DMS79 (cell line): ENCODE measurements at regions not wholly inside any gene's neighbourhood (a gene's known extent, or its start where the extent isn't known, plus 50 kb on each side); places are given as distances from the start of the nearest gene placed in this dataset.
"Not testable (repeated sequence)": the region's sequence is repeated elsewhere in the genome, so short reads cannot be mapped to it uniquely, and the experiment has no call there.

Experiments used
- DNase-seq: peaks from one replicate; lab custom pipeline; 2025; lab: John Stamatoyannopoulos, UW

DNA sequence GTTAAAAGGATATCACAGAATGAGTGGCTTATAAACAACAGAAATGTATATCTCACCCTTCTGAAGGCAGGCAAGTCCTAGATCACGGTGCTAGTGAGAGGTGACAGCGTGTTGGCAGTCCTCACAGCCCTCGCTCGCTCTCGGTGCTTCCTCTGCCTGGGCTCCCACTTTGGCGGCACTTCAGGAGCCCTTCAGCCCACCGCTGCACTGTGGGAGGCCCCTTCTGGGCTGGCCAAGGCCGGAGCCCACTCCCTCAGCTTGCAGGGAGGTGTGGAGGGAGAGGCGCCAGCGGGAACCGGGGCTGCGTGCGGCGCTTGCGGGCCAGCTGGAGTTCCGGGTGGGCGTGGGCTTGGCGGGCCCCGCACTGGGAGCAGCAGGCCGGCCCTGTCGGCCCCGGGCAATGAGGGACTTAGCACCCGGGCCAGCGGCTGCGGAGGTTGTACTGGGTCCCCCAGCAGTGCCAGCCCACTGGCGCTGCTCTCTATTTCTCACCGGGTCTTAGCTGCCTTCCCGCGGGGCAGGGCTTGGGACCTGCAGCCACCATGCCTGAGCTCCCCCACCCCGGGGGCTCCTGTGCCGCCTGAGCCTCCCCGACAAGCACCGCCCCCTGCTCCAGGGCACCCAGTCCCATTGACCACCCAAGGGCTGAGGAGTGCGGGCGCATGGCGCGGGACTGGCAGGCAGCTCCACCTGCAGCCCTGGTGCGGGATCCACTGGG is 778.1 kb downstream of the DIPK2A start:
- DNase-seq = not testable (repeated sequence)

DNA sequence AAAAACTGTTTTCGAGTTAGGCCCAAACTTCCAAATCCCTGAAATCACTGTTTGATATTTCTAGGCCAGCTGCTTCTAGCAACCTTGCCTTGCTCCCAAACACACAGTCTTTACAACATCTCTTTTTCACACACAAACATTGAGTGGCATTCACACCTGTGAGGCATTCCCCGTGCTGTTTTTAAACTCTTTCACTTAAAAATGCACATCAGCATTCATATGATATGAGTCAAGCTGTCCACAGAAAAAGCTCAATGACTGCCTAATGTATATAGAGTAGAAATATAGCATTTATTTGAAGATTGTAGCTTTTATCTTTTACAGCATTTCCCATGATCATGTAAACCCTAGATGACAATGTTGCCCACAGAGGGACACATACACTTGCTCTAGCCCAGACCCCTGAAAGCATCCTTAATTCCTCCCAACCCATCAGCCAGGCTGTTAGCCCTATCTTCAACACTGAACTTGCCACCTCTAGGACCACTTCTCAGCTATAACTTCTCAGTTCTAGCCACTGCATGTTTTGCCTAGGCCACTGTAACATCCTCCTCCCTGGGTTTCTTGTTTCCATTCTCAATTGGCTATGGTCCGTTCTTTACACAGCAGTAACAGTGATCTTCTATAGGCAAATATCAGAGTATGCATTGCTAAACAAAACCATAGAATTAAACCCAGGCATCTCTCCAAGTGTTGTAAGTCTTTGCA is 782.6 kb downstream of the DIPK2A start:
- no peak for DNase-seq

DNA sequence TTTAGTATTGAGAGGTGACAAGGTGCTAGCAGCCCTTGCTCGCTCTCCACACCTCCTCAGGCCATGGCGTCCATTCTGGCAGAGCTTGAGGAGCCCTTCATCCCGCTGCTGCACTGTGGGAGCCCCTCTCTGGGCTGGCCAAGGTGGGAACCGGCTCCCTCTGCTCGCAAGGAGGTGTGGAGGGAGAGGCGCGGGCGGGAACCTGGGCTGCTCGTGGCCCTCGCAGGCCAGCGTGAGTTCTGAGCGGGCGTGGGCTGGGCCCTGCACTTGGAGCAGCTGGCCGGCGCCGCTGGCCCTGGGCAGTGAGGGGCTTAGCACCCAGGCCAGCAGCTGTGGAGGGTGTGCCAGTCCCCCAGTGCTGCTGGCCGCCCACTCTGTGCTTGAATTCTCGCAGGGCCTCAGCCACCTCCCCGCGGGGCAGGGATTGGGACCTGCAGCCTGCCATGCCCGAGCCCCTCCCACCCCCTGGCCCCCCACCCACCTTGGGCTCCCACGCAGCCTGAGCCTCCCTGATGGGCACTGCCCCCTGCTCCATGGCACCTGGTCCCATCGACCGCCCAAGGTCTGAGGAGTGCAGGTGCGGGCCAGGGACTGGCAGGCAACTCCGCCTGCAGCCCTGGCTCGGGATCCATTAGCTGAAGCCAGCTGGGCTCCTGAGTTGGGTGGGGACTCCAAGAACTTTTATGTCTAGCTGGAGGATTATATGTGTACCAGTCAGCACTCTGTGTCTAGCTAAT is 785.2 kb downstream of the DIPK2A start:
- DNase-seq = no peak

DNA sequence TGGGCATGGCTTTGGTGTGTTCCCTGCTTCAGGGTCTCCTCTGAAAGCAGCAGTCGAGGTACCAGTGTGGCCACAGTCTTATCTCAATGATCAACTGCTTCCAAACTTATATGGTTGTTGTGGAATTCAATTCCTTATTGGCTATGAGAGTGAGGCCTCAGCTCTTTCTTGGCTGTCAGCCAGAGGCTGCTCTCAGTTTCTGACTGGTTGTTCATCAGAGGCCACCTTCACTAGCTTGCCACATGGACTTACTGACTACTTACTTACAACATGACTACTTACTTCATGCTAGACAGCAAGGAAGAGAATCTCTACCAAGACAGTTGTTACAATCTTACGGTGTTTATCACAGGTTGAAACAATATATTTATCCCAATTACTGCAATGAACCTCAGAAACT is 789.2 kb downstream of the DIPK2A start:
- DNase-seq = no peak

DNA sequence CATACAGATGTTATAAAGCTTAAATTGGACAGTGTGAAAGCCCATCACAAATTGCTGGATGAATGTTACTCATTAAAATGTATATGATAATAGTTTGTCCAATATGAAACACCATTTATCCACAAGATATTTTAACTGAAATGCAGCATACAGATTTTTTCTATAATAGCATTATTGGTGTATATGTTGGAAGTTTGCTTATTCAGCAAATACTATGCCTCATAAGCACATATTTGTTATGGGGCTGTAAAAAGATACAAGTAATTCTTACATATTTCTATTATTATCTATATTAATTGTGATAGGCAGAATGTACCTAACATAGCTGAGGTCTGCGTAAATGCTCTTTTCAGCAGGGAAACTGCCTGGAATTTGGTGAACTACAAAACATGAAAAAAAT is 790.5 kb downstream of the DIPK2A start:
- DNase-seq = no peak

DNA sequence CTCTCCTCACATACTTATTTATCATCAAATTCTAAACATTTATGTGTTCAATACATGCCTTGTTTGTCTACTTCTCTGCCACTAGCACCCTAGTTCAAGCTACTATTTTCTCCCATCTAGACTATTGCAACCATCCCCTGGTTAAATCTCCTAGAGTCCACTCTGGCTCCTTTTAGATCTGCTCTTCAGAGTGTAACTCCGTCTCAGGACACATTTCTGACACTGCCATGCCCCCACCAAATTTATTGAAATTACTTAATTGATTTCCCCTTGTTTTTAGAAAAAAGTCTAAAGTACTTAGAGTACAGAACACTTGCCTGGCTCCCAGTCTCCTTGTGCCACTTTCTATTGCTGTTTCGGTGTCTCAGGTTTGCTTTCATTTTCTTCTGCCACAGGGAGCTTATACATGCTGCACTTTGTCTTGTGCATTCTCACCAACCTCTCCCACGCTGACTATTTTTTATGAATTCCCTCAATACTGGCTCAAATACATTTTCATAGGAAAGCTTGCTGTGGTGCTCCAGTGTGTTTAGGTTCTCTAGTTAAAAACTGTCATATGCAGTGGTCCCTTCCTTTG is 792.3 kb downstream of the DIPK2A start:
- DNase-seq = no peak

DNA sequence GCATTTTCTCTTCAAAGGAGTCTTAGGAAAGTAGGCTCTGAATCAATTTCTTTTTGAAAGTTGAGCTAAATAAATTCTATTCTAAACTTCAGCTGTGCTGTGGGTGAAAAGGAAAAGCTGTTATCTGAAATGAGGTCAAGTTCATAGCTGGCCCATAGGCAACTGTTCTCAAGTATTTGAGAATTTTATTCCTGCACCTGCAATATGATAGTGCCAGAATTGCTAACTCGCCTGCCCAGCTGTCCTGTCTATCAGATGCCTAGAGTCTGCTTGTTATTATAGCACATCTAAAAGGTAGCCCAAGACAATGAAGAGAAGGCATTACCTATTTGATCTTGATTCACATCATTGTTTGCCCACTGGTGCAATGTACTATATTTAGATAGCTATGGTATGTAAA is 798.7 kb downstream of the DIPK2A start:
- DNase-seq = no peak

DNA sequence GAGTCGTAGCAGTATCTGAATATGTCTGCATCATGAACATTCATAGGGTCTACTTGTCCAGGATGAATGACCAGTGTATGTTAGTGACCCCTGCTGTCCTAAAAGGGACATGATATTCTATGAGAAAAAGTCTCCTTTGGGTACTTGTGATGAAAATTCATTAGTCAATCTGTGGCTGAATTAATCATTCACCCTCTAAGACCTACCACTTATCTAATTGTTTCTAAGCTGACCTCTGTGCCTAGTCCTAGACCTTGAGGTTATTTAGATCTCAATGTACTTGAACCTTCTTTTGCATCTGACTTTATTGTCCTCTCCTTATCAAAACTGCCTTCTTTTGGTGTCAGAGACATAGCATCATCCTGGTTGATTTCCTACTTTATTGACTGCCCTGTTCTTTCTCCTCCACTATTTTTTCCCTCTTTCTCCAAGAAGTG is 799.3 kb downstream of the DIPK2A start:
- no peak for DNase-seq

DNA sequence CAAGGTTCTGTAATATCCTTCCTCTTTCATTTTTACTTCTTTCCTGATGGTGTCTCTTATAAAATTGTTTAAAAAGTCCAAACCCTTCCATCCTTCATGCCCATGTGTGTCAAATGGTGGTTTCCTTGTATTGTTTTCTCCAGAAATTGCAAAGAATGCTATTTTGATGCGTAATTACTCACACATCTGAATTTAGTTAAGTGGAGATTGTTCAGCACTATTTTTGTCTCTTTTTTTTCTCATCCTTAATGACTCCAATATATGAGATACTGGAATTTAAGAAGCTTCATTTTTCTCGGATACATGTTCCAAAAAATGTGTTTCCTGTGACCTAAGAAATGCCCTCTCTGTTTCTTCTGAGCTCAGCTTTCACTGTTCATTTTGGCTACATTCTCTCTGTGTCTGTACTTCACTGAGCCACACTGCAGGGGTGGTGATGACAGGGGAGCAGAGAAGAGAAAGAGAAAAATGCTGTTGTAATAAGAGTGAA is 799.8 kb downstream of the DIPK2A start:
- no peak for DNase-seq

DNA sequence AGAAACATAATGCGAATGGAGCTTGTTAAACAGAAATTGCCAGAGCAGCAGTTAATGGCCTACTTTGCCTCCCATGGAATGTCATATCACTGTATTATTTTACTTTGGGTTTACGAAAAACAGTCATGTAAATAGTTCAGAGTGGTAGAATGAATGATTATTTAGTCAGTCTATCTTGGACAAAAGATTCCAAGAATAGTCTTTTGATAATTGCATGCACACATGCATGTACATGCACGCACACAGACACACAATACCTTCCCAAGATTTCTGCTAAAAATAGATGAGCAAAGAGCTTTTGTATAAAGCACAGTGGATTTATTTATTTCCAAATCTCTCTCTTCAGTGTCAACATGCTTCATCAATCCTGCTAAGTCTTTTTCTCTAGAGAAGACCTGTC is 800.7 kb downstream of the DIPK2A start:
- DNase-seq = no peak

DNA sequence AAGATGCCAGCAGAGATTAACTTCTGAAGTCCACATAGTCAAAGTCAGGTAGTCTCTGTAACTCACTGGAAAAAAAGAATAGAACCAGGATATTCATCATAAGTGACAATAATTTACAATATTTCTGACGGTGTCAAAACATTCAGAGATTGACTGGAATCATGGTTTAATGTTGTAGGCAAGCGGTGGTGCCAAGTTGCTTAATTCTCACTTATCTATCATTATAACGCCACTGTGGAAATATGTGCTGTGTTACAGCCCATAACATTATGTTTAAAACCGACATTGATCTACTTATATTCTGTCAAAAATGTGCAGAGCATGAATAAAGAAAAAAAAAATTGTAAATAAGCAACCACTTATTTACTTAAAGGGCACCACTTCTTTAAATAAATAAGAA is 801.7 kb downstream of the DIPK2A start:
- no peak for DNase-seq

DNA sequence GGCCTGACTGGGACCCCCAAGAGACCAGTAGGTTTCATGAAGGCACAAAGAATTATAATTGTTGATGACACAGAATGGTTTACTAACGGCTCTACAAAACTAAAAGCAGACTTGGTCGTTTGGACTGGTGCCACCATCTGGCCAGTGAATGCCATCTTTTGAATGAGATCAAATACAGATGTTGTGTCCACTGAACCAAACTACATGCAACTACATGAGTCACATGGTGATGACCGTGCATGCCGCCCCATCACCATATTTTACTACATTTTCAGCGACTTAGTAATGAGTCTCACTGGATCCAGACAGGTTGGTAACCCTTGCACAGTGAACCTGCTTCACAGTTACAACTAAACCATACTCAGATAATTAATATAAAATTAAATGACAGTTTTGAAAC is 803.3 kb downstream of the DIPK2A start:
- no peak for DNase-seq

DNA sequence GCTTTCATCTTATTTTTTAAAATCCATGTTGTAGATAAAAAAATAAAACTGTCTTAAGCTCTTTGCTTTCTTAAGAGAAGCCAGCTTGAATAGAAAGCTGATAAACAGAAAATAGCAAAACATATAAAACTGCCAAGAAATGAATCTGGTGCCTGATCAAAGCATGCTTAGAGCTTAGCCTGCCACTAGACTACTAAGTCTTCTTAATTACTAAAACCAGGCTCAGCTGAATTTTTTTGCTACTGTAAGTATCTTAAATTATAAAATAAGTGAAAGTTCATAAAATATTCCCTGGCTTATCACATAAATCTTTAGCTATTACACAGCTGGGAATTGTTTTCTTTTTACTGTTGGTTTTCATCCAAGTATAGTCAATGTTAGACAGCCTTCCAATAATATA is 803.9 kb downstream of the DIPK2A start:
- DNase-seq = no peak

DNA sequence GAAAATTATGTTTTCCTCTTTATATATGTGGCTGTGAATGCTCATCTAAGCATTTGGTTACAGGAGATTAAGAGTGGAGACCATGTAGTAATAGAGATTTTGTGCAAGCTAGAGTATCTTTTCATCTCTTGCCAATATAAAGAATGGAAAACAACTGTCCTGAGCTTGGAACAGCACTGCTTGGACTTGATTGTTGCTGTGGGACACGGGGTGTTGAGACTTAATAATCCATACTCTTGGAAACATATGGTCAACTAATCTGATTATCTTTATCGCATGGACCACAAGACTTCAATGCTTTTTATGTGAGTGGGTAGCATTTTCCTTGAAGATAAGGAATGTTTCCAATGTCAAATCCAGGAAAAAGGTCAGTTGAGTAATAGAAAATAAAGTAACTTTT is 806.3 kb downstream of the DIPK2A start:
- no peak for DNase-seq

DNA sequence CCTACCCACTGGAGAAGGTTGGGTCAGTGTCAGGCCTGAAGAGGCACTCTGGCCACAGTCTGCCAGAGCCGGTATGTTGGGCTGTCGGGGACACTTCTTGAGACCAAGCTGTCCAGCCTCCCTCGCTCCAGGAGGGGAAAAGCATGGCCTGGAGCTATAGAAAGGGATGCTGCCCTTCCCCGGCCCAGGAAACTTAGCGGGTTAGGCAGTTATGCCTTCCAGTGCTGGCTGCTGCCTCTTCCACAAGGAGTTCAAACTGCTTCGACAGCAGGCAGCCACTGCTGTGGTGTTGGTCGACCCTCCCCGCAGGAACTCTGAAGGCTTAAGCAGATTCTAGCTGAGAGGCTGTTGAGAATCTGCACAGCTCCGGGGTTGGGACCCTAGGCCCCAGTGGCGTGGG is 819.4 kb downstream of the DIPK2A start:
- DNase-seq = no peak

DNA sequence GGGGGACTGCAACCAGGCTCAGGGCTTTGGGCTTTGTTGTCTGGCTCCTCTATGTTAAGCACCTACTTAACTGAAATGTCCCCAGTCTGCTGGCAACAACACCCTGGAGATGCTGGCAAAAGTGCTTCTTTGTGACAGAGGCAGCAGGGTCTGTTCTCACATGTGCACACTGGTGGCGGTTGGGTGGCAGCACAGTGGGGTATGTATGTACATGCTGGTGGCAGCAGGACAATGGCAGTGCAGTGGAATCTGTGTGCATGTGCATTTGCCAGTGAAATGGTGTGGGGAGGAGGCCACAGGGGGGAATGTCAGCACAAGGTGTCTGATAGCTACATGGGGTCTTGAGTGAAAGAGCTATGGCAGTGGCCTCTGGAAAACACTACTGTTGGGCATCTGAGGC is 830.3 kb downstream of the DIPK2A start:
- no peak for DNase-seq

DNA sequence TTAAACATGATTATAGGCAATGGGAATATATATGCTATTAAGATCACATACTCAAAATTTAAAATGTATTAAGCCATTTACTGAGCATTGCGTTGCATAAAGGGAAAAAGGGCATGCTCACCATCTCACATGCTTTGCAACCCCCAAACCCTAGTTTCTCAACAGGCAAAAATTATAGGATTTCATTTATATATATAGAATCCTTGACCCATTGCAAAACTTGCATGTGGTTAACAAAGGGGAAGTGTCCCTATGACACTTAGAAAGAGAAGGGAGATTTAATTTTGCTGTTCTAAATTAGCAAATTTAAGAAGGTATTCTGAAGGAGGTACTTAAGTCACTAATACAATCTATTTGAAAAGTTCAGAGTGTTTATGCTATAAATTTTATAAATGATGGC is 837.8 kb downstream of the DIPK2A start:
- no peak for DNase-seq

DNA sequence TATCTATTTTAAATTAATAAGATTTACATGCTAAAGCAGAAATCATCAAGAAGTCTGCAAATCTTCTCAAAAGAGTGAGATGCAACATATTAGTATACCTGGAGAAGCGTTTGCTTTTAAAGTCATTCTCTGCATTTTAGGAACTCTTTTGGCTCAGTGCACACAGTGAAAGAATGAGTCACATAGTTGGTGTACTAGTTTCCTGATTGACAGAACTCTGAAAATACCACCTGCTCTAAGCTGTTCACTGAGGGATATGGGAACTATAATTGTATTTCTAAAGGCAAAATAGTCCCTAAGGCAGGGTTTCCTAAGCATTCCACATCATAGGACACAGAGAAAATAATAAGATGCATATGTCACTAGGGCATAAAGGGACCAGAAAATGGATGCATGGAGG is 838.5 kb downstream of the DIPK2A start:
- no peak for DNase-seq

DNA sequence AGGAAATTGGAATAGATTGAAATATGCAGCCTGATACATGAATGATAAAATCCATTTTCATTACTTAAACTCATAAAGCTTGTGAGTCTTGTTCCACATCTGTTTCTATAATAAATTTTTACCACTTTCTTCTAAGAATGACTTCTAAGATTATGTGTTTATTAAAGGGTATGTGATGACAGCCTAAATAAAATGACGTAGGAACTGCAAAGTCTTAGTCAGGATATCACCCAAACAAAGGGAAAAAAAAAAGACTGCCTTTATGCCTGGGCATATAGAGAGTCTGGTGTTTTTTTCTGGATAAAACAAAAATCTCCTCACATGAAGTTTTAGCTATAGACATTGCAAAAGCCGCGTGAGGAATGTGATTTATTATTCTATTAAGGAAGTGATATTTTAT is 844.0 kb downstream of the DIPK2A start:
- DNase-seq = no peak

DNA sequence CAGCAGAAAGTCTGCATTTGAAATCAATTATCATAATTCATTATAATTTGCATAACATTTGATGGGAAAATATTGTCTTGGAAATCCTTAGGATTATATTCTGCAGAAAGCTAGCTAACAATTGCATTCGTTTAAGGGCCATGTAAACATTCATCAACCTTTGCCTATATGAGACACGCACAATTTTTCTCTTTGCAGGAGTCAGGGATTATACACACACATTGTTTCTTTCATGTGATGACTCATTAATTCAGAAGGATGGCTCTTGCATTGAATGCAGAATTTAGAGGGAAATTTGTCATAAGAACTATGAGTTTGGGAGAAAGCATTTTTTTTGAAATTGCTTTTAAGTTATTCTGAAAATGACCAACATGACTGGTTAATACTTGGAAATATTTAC is 844.7 kb downstream of the DIPK2A start:
- DNase-seq = no peak

DNA sequence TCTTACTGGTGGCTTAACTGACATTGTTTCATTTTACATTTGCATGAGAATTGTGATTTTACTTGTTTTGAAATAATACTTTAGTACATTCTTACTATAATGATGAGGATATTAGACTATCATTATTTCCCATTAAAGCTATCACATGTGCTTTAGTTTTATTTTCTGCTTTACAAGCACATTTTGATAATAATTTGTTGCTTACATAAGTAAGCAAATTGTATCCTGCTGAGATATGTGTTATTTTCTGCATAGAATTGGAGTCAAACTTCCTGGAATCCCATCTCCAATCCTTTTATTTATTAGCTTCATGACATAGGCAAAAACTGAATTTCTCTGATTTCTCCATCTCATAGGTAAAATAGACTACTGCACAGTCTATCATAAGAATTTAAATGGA is 847.4 kb downstream of the DIPK2A start:
- no peak for DNase-seq

DNA sequence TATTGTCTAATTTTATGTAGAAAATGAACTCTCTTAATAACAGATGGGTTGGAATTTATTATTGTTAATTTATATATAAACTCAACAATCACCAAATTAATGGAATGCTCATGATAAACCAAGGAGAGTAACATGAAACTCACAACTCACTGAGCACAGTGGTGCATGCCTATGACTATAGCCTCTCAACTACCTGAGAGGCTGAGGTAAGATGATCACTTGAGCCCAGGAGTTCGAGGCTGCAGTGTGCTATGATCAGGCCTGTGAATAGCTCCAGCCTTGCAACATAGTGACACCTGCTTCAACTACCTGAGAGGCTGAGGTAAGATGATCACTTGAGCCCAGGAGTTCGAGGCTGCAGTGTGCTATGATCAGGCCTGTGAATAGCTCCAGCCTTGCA is 848.6 kb downstream of the DIPK2A start:
- not testable (repeated sequence) for DNase-seq

DNA sequence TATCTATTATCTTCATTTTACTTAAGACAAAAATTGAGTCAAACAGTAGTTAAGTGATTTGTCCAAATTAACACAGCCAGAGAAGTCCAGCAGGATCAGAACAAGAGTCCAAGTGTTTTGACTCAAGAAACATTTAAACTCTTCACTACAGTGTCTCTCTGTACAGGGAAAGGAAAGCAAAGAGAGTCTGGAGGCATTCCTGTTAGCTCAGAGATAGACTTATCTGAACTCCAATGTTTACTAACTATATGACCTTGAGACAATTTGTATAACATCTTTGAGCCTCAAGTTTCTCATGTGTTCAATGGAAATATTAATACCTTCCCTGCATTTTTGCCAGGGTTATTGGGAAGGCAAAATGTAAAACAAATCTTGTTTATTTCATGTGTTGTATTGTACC is 849.1 kb downstream of the DIPK2A start:
- DNase-seq = no peak
